Activated naive CD8-positive, alpha-beta T cell treated with anti-CD3 and anti-CD28 coated beads for 36 hours (primary cell): ENCODE measurements at regions not wholly inside any gene's neighbourhood (a gene's known extent, or its start where the extent isn't known, plus 50 kb on each side); places are given as distances from the start of the nearest gene placed in this dataset.

ENCODE experiments used
- DNase-seq: peaks from one replicate; pipeline ENCODE4 v3.0.0; 2021
- H3K27ac Mint-ChIP-seq: one replicate; pipeline ENCODE4 v1.8.0; 2022; ENCODE audit warnings: mild to moderate bottlenecking, moderate library complexity, mixed read lengths
- H3K27me3 Mint-ChIP-seq: one replicate; pipeline ENCODE4 v1.8.0; 2022; ENCODE audit warnings: mild to moderate bottlenecking, mixed read lengths
- H3K36me3 Mint-ChIP-seq: one replicate; pipeline ENCODE4 v1.8.0; 2021; ENCODE audit warnings: mild to moderate bottlenecking, mixed read lengths
- H3K4me1 Mint-ChIP-seq: one replicate; pipeline ENCODE4 v1.8.0; 2021; ENCODE audit warnings: mixed read lengths
- H3K4me3 Mint-ChIP-seq: one replicate; pipeline ENCODE4 v1.8.0; 2022; ENCODE audit warnings: mild to moderate bottlenecking, moderate library complexity, mixed read lengths
- H3K9me3 Mint-ChIP-seq: one replicate; pipeline ENCODE4 v1.8.0; 2022; ENCODE audit warnings: mixed read lengths

- Mint-ChIP-seq H3K9me3 (no peaks in the 10 kb centered on the region), H3K4me3 (no peak overlapping the region), H3K36me3 (no peaks in the 10 kb centered on the region), H3K4me1 (peaks cover 9% of the 10 kb centered on the region), H3K27ac (no peak overlapping the region), H3K27me3 (peaks cover 25% of the 10 kb centered on the region)
- DNase-seq, result no peak
Measured at GRCh38 chr6:44053760-44054556, 73.3 kb downstream of the MRPL14 start.

- Mint-ChIP-seq H3K4me1 (peaks cover 5% of the 10 kb centered on the region), H3K27ac (no peak overlapping the region), H3K4me3 (no peak overlapping the region)
Measured at GRCh38 chr6:44053106-44053756, 74.0 kb downstream of the MRPL14 start.

GRCh38 chr6:44052419-44053023, 74.7 kb downstream of the MRPL14 start:
- H3K36me3 Mint-ChIP-seq, result no peaks in the 10 kb centered on the region

More at GRCh38 chr6:44053106-44053756, 74.0 kb downstream of the MRPL14 start:
- H3K9me3 Mint-ChIP-seq, result no peaks in the 10 kb centered on the region
- H3K36me3 Mint-ChIP-seq, result no peaks in the 10 kb centered on the region
- DNase-seq, result no peak
- H3K27me3 Mint-ChIP-seq, result peaks cover 19% of the 10 kb centered on the region

GRCh38 chr6:44051515-44051914, 75.7 kb downstream of the MRPL14 start:
- H3K27me3 Mint-ChIP-seq, result peaks cover 11% of the 10 kb centered on the region
- DNase-seq, result no peak
- H3K4me3 Mint-ChIP-seq, result no peak overlapping the region
- H3K9me3 Mint-ChIP-seq, result no peaks in the 10 kb centered on the region
- H3K4me1 Mint-ChIP-seq, result peaks cover 5% of the 10 kb centered on the region
- H3K27ac Mint-ChIP-seq, result no peak overlapping the region
- H3K36me3 Mint-ChIP-seq, result no peaks in the 10 kb centered on the region

More at GRCh38 chr6:44052419-44053023, 74.7 kb downstream of the MRPL14 start:
- DNase-seq, result no peak
- peaks cover 11% of the 10 kb centered on the region for H3K27me3 Mint-ChIP-seq
- H3K4me3 Mint-ChIP-seq, result no peak overlapping the region
- no peak overlapping the region for H3K27ac Mint-ChIP-seq
- peaks cover 5% of the 10 kb centered on the region for H3K4me1 Mint-ChIP-seq
- no peaks in the 10 kb centered on the region for H3K9me3 Mint-ChIP-seq

GRCh38 chr6:44050872-44051505, 76.3 kb downstream of the MRPL14 start:
- H3K4me3 Mint-ChIP-seq, result no peak overlapping the region
- H3K4me1 Mint-ChIP-seq, result peaks cover 5% of the 10 kb centered on the region
- no peak for DNase-seq
- no peak overlapping the region for H3K27ac Mint-ChIP-seq
- no peaks in the 10 kb centered on the region for H3K36me3 Mint-ChIP-seq
- peaks cover 6% of the 10 kb centered on the region for H3K27me3 Mint-ChIP-seq
- no peaks in the 10 kb centered on the region for H3K9me3 Mint-ChIP-seq

- Mint-ChIP-seq H3K27me3 (peaks cover 3% of the 10 kb centered on the region), H3K9me3 (no peaks in the 10 kb centered on the region), H3K4me1 (peaks cover 5% of the 10 kb centered on the region), H3K4me3 (no peak overlapping the region), H3K36me3 (no peaks in the 10 kb centered on the region), H3K27ac (no peak overlapping the region)
- no peak for DNase-seq
Measured at GRCh38 chr6:44049989-44050871, 77.0 kb downstream of the MRPL14 start.

GRCh38 chr6:44049163-44049988, 77.9 kb downstream of the MRPL14 start:
- no peak for DNase-seq
- Mint-ChIP-seq H3K36me3 (no peaks in the 10 kb centered on the region), H3K27ac (peak overlapping the region; percentile 7), H3K27me3 (peaks cover 3% of the 10 kb centered on the region), H3K9me3 (no peaks in the 10 kb centered on the region), H3K4me1 (peaks cover 5% of the 10 kb centered on the region), H3K4me3 (no peak overlapping the region)

GRCh38 chr6:44048277-44048676, 79.0 kb downstream of the MRPL14 start:
- no peak for DNase-seq
- Mint-ChIP-seq H3K4me3 (no peak overlapping the region), H3K36me3 (no peaks in the 10 kb centered on the region), H3K9me3 (no peaks in the 10 kb centered on the region), H3K4me1 (peaks cover 5% of the 10 kb centered on the region), H3K27ac (no peak overlapping the region), H3K27me3 (peaks cover 3% of the 10 kb centered on the region)

GRCh38 chr6:44047801-44048200, 79.5 kb downstream of the MRPL14 start:
- Mint-ChIP-seq H3K36me3 (no peaks in the 10 kb centered on the region), H3K4me3 (no peak overlapping the region), H3K4me1 (peaks cover 5% of the 10 kb centered on the region), H3K27ac (no peak overlapping the region), H3K27me3 (peaks cover 3% of the 10 kb centered on the region), H3K9me3 (no peaks in the 10 kb centered on the region)
- DNase-seq, result no peak

GRCh38 chr6:44047179-44047546, 80.1 kb downstream of the MRPL14 start:
- Mint-ChIP-seq H3K36me3 (no peaks in the 10 kb centered on the region), H3K4me3 (no peak overlapping the region), H3K9me3 (no peaks in the 10 kb centered on the region), H3K27ac (no peak overlapping the region), H3K4me1 (peaks cover 5% of the 10 kb centered on the region), H3K27me3 (peaks cover 3% of the 10 kb centered on the region)
- DNase-seq, result no peak

GRCh38 chr6:44046516-44047178, 80.6 kb downstream of the MRPL14 start:
- DNase-seq, result no peak
- H3K4me3 Mint-ChIP-seq, result no peak overlapping the region
- peaks cover 3% of the 10 kb centered on the region for H3K27me3 Mint-ChIP-seq
- peaks cover 9% of the 10 kb centered on the region for H3K4me1 Mint-ChIP-seq
- H3K9me3 Mint-ChIP-seq, result no peaks in the 10 kb centered on the region
- no peak overlapping the region for H3K27ac Mint-ChIP-seq
- no peaks in the 10 kb centered on the region for H3K36me3 Mint-ChIP-seq

- H3K4me3 Mint-ChIP-seq, result no peak overlapping the region
- no peaks in the 10 kb centered on the region for H3K9me3 Mint-ChIP-seq
- DNase-seq, result no peak
- peaks cover 3% of the 10 kb centered on the region for H3K27me3 Mint-ChIP-seq
- H3K27ac Mint-ChIP-seq, result no peak overlapping the region
- H3K36me3 Mint-ChIP-seq, result no peaks in the 10 kb centered on the region
- peaks cover 11% of the 10 kb centered on the region for H3K4me1 Mint-ChIP-seq
Measured at GRCh38 chr6:44045672-44046015, 81.6 kb downstream of the MRPL14 start.

GRCh38 chr6:44044940-44045671, 82.1 kb downstream of the MRPL14 start:
- Mint-ChIP-seq H3K27ac (no peak overlapping the region), H3K9me3 (no peaks in the 10 kb centered on the region), H3K27me3 (peaks cover 3% of the 10 kb centered on the region), H3K36me3 (no peaks in the 10 kb centered on the region), H3K4me3 (no peak overlapping the region), H3K4me1 (peaks cover 11% of the 10 kb centered on the region)
- DNase-seq, result no peak
